GM13976 (cell line): ENCODE measurements at regions not wholly inside any gene's neighbourhood (a gene's known extent, or its start where the extent isn't known, plus 50 kb on each side); places are given as distances from the start of the nearest gene placed in this dataset.

Source experiments
- DNase-seq: peaks from one replicate; pipeline ENCODE4 v3.0.0; 2012; ENCODE audit warnings: low spot score
- CTCF ChIP-seq: IDR thresholded peaks from 2 replicates; pipeline ENCODE4 v1.5.1; 2012; ENCODE audit warnings: borderline replicate concordance, mild to moderate bottlenecking; ENCODE audit not compliant: insufficient read depth; ENCODE audit errors: extremely low read depth, missing control alignments, control extremely low read depth
- in situ Hi-C: fragments of 300-500 bp; cut with MboI; formaldehyde crosslinking; loops from one replicate; pipeline ENCODE4 v1.12.0; 2022; ENCODE audit warnings: low sequenced_read_pairs, mixed read lengths, inconsistent platforms; ENCODE audit not compliant: unreplicated experiment

GRCh38 chr14:30005114-30005808, 77.6 kb upstream of the PRKD1 start:
- no peak for TF ChIP-seq CTCF
- in situ Hi-C loops, result no loop called here
- peak; percentile 29 for DNase-seq

- no peak for TF ChIP-seq CTCF
- DNase-seq, result no peak
- in situ Hi-C loops, result no loop called here
These were observed 79.0 kb upstream of the PRKD1 start for GRCh38 chr14:30006695-30007094.

GRCh38 chr14:30015489-30015888, 87.8 kb upstream of the PRKD1 start:
- DNase-seq, result no peak
- TF ChIP-seq CTCF, result no peak
- in situ Hi-C loops, result no loop called here

DNA sequence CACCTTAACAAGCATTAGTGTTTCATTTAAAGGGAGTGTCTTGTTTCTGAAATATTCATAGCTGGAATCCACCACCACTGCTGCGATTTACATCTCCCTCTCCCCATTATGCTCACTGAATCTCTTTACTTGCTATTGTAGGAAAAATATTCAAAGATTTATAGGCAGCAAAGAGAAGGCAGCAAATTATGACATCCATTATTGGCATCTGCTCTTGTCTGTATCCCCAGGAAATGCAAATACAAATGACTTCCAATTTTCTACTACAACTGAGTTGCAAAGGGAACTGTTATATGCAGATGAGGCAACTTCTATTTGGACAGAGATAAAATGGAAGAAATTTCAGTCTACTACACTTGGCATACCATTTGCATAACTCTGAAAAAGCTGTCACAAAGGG, 88.4 kb upstream of the PRKD1 start:
- in situ Hi-C loops, result no loop called here
- TF ChIP-seq CTCF, result no peak
- no peak for DNase-seq

GRCh38 chr14:30017370-30017993, 89.8 kb upstream of the PRKD1 start:
- no peak for TF ChIP-seq CTCF
- in situ Hi-C loops, result no loop called here
- DNase-seq, result no peak

DNA sequence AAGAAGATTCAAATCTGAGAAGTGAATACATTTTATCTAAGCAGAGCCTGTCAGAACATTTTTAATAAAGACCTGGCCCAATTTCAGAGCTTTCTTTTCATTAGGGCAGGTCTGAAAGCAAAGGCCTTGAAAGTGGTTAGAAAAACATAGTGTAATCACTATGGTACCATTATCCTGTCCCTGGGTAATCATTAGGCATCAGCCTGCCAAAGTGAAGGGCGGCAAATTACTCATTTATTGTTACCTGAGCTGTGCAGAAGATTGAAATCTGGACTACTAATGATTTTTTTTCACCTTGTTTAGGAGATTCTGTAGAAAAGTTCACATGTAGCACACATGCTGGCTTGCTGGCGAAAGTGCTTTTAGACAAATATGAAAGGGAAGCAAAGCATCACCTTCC, 92.6 kb upstream of the PRKD1 start:
- TF ChIP-seq CTCF, result no peak
- DNase-seq, result no peak
- in situ Hi-C loops, result no loop called here
